Activated CD4-positive, alpha-beta T cell treated with anti-CD3 and anti-CD28 coated beads, Interleukin-2, amount 10 ng/mL, durations not matched to agents 24 days and 14 days (primary cell): ENCODE measurements at regions not wholly inside any gene's neighbourhood (a gene's known extent, or its start where the extent isn't known, plus 50 kb on each side); places are given as distances from the start of the nearest gene placed in this dataset.
"Not testable (repeated sequence)": the region's sequence is repeated elsewhere in the genome, so short reads cannot be mapped to it uniquely, and the experiment has no call there.

ENCODE experiments used
- DNase-seq: peaks from one replicate; pipeline ENCODE4 v3.0.0; 2022
- H3K27ac Mint-ChIP-seq: one replicate; pipeline ENCODE4 v1.8.0; 2022; ENCODE audit warnings: mild to moderate bottlenecking, mixed read lengths
- H3K27me3 Mint-ChIP-seq: one replicate; pipeline ENCODE4 v1.8.0; 2022; ENCODE audit warnings: mixed read lengths
- H3K36me3 Mint-ChIP-seq: one replicate; pipeline ENCODE4 v1.8.0; 2022; ENCODE audit warnings: low read depth, mild to moderate bottlenecking, mixed read lengths
- H3K4me1 Mint-ChIP-seq: one replicate; pipeline ENCODE4 v1.8.0; 2021; ENCODE audit warnings: mixed read lengths
- H3K4me3 Mint-ChIP-seq: one replicate; pipeline ENCODE4 v1.8.0; 2022; ENCODE audit warnings: mild to moderate bottlenecking, moderate library complexity, mixed read lengths
- H3K9me3 Mint-ChIP-seq: one replicate; pipeline ENCODE4 v1.8.0; 2021; ENCODE audit warnings: mixed read lengths
- intact Hi-C: fragments of 100-400 bp; cut with micrococcal nuclease; formaldehyde crosslinking; loops from one replicate; pipeline ENCODE4 v1.15.1; 2023

DNA sequence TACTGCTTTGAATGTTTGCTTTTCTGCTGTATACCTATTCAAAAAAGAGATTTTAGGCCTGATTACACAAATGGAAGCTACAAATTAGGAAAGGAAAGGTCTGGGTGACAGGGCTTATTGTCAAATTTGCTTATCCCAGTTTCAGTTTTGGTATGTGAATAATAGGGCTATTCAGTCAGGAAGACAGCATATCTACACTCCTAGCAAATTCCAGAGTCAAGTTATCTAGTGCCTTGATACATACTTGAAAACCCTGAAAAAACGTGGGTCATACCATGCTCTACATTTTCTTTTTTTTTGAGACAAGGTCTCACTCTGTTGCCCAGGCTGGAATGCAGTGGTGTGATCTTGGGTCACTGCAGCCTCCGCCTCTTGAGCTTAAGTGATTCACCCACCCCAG is 59.2 kb upstream of the CCDC180 start:
- H3K4me3 Mint-ChIP-seq, H3K4me1 Mint-ChIP-seq, H3K9me3 Mint-ChIP-seq, H3K27ac Mint-ChIP-seq, intact Hi-C loops, H3K36me3 Mint-ChIP-seq, H3K27me3 Mint-ChIP-seq, DNase-seq: not testable (repeated sequence)

- H3K4me3 Mint-ChIP-seq = no peak overlapping the region
- H3K27me3 Mint-ChIP-seq = peaks cover 3% of the 10 kb centered on the region
- no peak for DNase-seq
- no peak overlapping the region for H3K27ac Mint-ChIP-seq
- intact Hi-C loops = no loop called here
- H3K9me3 Mint-ChIP-seq = no peaks in the 10 kb centered on the region
- H3K36me3 Mint-ChIP-seq = no peaks in the 10 kb centered on the region
- peaks cover 9% of the 10 kb centered on the region for H3K4me1 Mint-ChIP-seq
These were observed 63.9 kb upstream of the CCDC180 start for GRCh38 chr9:97243606-97244005.

GRCh38 chr9:97241430-97241829 is 66.0 kb upstream of the CCDC180 start:
- H3K4me1 Mint-ChIP-seq = peaks cover 15% of the 10 kb centered on the region
- intact Hi-C loops, H3K27me3 Mint-ChIP-seq, DNase-seq, H3K4me3 Mint-ChIP-seq, H3K9me3 Mint-ChIP-seq, H3K27ac Mint-ChIP-seq, H3K36me3 Mint-ChIP-seq: not testable (repeated sequence)

GRCh38 chr9:97237951-97238889 is 69.2 kb upstream of the CCDC180 start:
- intact Hi-C loops = loop anchor here (10.0 kb wide), 1 partner anchor 157 kb away; no protein-coding TSS in a partner anchor
- Mint-ChIP-seq H3K36me3 (no peaks in the 10 kb centered on the region), H3K4me3 (peak overlapping the region; percentile 90), H3K4me1 (peaks cover 15% of the 10 kb centered on the region), H3K9me3 (no peaks in the 10 kb centered on the region), H3K27ac (peak overlapping the region; percentile 90), H3K27me3 (peaks cover 7% of the 10 kb centered on the region)
- DNase-seq = peak; percentile 92

GRCh38 chr9:97237311-97237786 is 70.1 kb upstream of the CCDC180 start:
- Mint-ChIP-seq H3K27ac (peak overlapping the region; percentile 25), H3K36me3 (no peaks in the 10 kb centered on the region), H3K27me3 (peaks cover 13% of the 10 kb centered on the region), H3K4me1 (peaks cover 15% of the 10 kb centered on the region), H3K9me3 (no peaks in the 10 kb centered on the region), H3K4me3 (peak overlapping the region; percentile 90)
- intact Hi-C loops = loop anchor here (10.0 kb wide), 1 partner anchor 157 kb away; no protein-coding TSS in a partner anchor
- peak; percentile 51 for DNase-seq

GRCh38 chr9:97233009-97233400 is 74.5 kb upstream of the CCDC180 start:
- DNase-seq, H3K4me3 Mint-ChIP-seq, H3K36me3 Mint-ChIP-seq, H3K4me1 Mint-ChIP-seq, H3K27ac Mint-ChIP-seq, H3K9me3 Mint-ChIP-seq: not testable (repeated sequence)
- peaks cover 17% of the 10 kb centered on the region for H3K27me3 Mint-ChIP-seq
- intact Hi-C loops = loop anchor here (10.0 kb wide), 1 partner anchor 162 kb away; no protein-coding TSS in a partner anchor

- intact Hi-C loops = loop anchor here (10.0 kb wide), 1 partner anchor 162 kb away; no protein-coding TSS in a partner anchor
- not testable (repeated sequence) for H3K27ac Mint-ChIP-seq, H3K4me3 Mint-ChIP-seq, H3K9me3 Mint-ChIP-seq, H3K36me3 Mint-ChIP-seq, DNase-seq, H3K4me1 Mint-ChIP-seq
- peaks cover 19% of the 10 kb centered on the region for H3K27me3 Mint-ChIP-seq
These were observed 75.1 kb upstream of the CCDC180 start for GRCh38 chr9:97232060-97233008.

- H3K4me1 Mint-ChIP-seq, DNase-seq, H3K9me3 Mint-ChIP-seq, H3K4me3 Mint-ChIP-seq, H3K27ac Mint-ChIP-seq, H3K36me3 Mint-ChIP-seq: not testable (repeated sequence)
- intact Hi-C loops = loop anchor here (5.0 kb wide), 1 partner anchor 365 kb away; no protein-coding TSS in a partner anchor
- H3K27me3 Mint-ChIP-seq = peaks cover 67% of the 10 kb centered on the region
These were observed 85.1 kb upstream of the CCDC180 start for GRCh38 chr9:97222393-97222792.

- H3K4me3 Mint-ChIP-seq = peak overlapping the region; percentile 76
- peaks cover 66% of the 10 kb centered on the region for H3K27me3 Mint-ChIP-seq
- H3K4me1 Mint-ChIP-seq, H3K9me3 Mint-ChIP-seq, H3K36me3 Mint-ChIP-seq: not testable (repeated sequence)
- intact Hi-C loops = loop anchor here (5.0 kb wide), 1 partner anchor 364 kb away; no protein-coding TSS in a partner anchor
- DNase-seq = peak; percentile 87
- H3K27ac Mint-ChIP-seq = peak overlapping the region; percentile 34
These were observed 85.7 kb upstream of the CCDC180 start for GRCh38 chr9:97221478-97222355.

DNA sequence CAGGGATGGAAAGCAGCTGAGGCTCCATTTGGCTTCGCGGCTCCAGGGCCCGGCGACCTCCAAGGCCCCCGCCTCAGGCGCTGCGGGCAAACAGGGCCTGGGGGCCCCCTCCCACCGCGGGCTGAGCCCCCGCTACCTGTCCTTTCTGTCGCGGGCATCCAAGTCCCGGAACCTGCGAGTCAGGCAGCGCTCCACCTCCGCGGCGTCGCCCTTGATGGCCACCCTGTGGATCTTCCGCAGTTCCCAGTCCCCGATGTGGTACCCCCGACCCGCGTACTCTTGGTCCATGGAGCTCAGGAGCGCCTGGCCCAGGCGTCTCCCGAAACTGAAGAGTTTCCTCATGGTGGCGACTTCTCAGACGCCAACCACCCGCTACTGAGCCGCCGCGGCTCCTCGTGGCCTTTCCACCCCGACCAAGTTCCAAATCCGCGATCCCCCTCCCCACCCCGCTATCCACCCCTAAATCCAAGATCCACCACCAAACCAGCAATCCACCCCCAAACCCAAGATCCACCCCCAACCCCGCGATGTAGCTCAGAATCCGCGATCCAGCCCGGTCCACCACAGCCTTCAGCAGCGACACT is 86.5 kb upstream of the CCDC180 start:
- H3K4me3 Mint-ChIP-seq = peak overlapping the region; percentile 76
- no peak for DNase-seq
- peaks cover 65% of the 10 kb centered on the region for H3K27me3 Mint-ChIP-seq
- peaks cover 4% of the 10 kb centered on the region for H3K4me1 Mint-ChIP-seq
- peak overlapping the region; percentile 34 for H3K27ac Mint-ChIP-seq
- intact Hi-C loops = loop anchor here (5.0 kb wide), 1 partner anchor 364 kb away; no protein-coding TSS in a partner anchor
- peaks cover 2% of the 10 kb centered on the region for H3K36me3 Mint-ChIP-seq
- no peaks in the 10 kb centered on the region for H3K9me3 Mint-ChIP-seq

DNA sequence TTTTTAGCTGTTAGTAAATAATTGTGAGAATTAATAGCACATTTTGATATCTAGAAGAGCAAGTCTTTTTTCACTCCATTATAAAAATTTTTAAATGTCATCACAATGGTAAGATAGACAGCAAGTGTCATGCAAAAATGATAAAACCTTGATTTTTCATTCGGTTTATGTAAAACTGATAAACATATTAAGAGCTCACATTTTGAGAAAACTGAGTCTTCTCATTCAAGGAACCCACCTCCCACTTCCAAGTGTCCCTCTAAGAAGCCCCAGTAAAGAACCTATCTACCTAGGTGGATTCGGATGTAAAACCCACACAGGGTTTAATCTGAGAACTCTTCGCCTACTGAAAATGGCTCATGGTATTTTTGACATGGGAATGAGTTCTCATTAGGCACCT is 87.1 kb upstream of the CCDC180 start:
- not testable (repeated sequence) for H3K4me3 Mint-ChIP-seq, H3K9me3 Mint-ChIP-seq, H3K36me3 Mint-ChIP-seq, H3K4me1 Mint-ChIP-seq, DNase-seq, H3K27ac Mint-ChIP-seq
- H3K27me3 Mint-ChIP-seq = peaks cover 61% of the 10 kb centered on the region
- intact Hi-C loops = loop anchor here (5.0 kb wide), 1 partner anchor 363 kb away; no protein-coding TSS in a partner anchor

DNA sequence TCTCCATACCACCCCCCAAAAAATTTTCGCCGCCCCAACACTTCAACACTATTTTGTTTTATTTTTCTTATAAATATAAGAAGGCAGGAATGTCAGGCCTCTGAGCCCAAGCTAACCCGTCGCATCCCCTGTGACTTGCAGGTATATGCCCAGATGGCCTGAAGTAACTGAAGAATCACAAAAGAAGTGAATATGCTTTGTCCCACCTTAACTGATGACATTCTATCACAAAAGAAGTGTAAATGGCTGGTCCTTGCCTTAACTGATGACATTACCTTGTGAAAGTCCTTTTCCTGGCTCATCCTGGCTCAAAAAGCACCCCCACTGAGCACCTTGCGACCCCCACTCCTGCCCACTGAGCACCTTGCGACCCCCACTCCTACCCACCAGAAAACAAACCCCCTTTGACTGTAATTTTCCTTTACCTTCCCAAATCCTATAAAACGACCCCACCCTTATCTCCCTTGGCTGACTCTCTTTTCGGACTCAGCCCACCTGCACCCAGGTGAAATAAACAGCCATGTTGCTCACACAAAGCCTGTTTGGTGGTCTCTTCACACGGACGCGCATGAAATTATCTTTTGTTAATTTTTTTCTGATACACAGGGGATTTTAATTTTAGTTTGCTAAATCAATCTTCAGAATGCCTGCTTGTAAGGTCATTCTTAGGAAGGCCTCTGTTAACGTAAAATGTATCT is 87.9 kb upstream of the CCDC180 start:
- not testable (repeated sequence) for H3K27ac Mint-ChIP-seq, H3K4me3 Mint-ChIP-seq, H3K36me3 Mint-ChIP-seq, H3K4me1 Mint-ChIP-seq, H3K9me3 Mint-ChIP-seq, DNase-seq
- H3K27me3 Mint-ChIP-seq = peaks cover 59% of the 10 kb centered on the region
- intact Hi-C loops = loop anchor here (5.0 kb wide), 1 partner anchor 362 kb away; no protein-coding TSS in a partner anchor
